ENCODE measurements at regions not wholly inside any gene's neighbourhood (a gene's known extent, or its start where the extent isn't known, plus 50 kb on each side); places are given as distances from the start of the nearest gene placed in this dataset.

- no peak for TF ChIP-seq CTCF (IDR thresholded peaks at IDR 0.05; ENCODE audit: insufficient read depth, low read depth, low read length, missing control alignments)
- no peak for DNase-seq (ENCODE audit: low read depth)
- no peak overlapping the region for H3K4me3 ChIP-seq (ENCODE audit: low read depth, low read length)
Measured at GRCh38 chr4:138572007-138572406, 329.9 kb upstream of the SLC7A11 start.

GRCh38 chr4:138567696-138568095 is 325.5 kb upstream of the SLC7A11 start:
- no peak for DNase-seq (ENCODE audit: low read depth)
- no peak for TF ChIP-seq CTCF (IDR thresholded peaks at IDR 0.05; ENCODE audit: insufficient read depth, low read depth, low read length, missing control alignments)
- H3K4me3 ChIP-seq (ENCODE audit: low read depth, low read length) = no peak overlapping the region

GRCh38 chr4:138565576-138565975 is 323.4 kb upstream of the SLC7A11 start:
- H3K4me3 ChIP-seq (ENCODE audit: low read depth, low read length) = no peak overlapping the region
- no peak for DNase-seq (ENCODE audit: low read depth)
- TF ChIP-seq CTCF (IDR thresholded peaks at IDR 0.05; ENCODE audit: insufficient read depth, low read depth, low read length, missing control alignments) = no peak

GRCh38 chr4:138562544-138562991 is 320.4 kb upstream of the SLC7A11 start:
- no peak overlapping the region for H3K4me3 ChIP-seq (ENCODE audit: low read depth, low read length)
- TF ChIP-seq CTCF (IDR thresholded peaks at IDR 0.05; ENCODE audit: insufficient read depth, low read depth, low read length, missing control alignments) = no peak
- DNase-seq (ENCODE audit: low read depth) = peak; percentile 33

GRCh38 chr4:138561906-138562305 is 319.8 kb upstream of the SLC7A11 start:
- no peak overlapping the region for H3K4me3 ChIP-seq (ENCODE audit: low read depth, low read length)
- DNase-seq (ENCODE audit: low read depth) = no peak
- no peak for TF ChIP-seq CTCF (IDR thresholded peaks at IDR 0.05; ENCODE audit: insufficient read depth, low read depth, low read length, missing control alignments)

- TF ChIP-seq CTCF (IDR thresholded peaks at IDR 0.05; ENCODE audit: insufficient read depth, low read depth, low read length, missing control alignments) = no peak
- no peak for DNase-seq (ENCODE audit: low read depth)
- H3K4me3 ChIP-seq (ENCODE audit: low read depth, low read length) = no peak overlapping the region
Measured at GRCh38 chr4:138561276-138561880, 319.2 kb upstream of the SLC7A11 start.

- DNase-seq (ENCODE audit: low read depth) = no peak
- no peak for TF ChIP-seq CTCF (IDR thresholded peaks at IDR 0.05; ENCODE audit: insufficient read depth, low read depth, low read length, missing control alignments)
- H3K4me3 ChIP-seq (ENCODE audit: low read depth, low read length) = no peak overlapping the region
Measured at GRCh38 chr4:138560448-138560847, 318.3 kb upstream of the SLC7A11 start.
